ENCODE measurements at regions not wholly inside any gene's neighbourhood (a gene's known extent, or its start where the extent isn't known, plus 50 kb on each side); places are given as distances from the start of the nearest gene placed in this dataset.

DNA sequence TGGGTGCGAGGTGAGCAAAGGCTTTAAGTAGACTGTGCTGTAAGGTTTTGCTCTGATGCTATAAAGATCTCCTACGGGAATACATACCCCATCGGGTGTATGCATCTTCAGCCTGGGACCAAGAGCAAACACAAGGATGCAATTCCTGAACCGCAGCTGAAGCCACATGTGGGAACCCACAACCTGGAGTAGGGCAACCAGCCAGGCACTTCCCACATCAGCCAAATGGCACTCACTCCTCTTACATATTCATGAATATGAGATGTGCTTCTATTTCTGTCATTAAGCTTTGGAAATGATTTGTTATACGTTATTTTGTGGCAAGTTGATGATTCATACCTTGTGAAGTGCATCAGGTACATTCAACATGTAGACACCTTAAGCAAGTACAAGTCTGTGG lies 619.2 kb downstream of the C6orf118 start:
- H3K9ac ChIP-seq (ENCODE audit: insufficient read depth in 1 of 2, low read depth in 2 of 2, low read length in 2 of 2): no peak overlapping the region
- no peak overlapping the region for H2AFZ ChIP-seq (ENCODE audit: low read depth, low read length)
- H3K9me1 ChIP-seq (ENCODE audit: control insufficient read depth, insufficient read depth, low read length): no peaks in the 10 kb centered on the region
- no peak overlapping the region for H3K4me3 ChIP-seq
- in situ Hi-C loops (cut with MboI): no loop called here
- no peak overlapping the region for H3K27ac ChIP-seq (ENCODE audit: extremely low read depth, low read depth, low read length)
- TF ChIP-seq RFX1 (IDR thresholded peaks at IDR 0.05) (no peak), ZFX (CRISPR knock-in tag; IDR thresholded peaks at IDR 0.05) (no peak), CREM (IDR thresholded peaks at IDR 0.05; ENCODE audit: low read depth) (no peak), FOXP1 (CRISPR knock-in tag; IDR thresholded peaks at IDR 0.05) (no peak), TAL1 (IDR thresholded peaks at IDR 0.05) (no peak), RBM34 (IDR thresholded peaks at IDR 0.05; ENCODE audit: borderline replicate concordance, insufficient read depth, low read length) (no peak), SIN3B (IDR thresholded peaks at IDR 0.05; ENCODE audit: low read depth) (no peak), NCOA6 (IDR thresholded peaks at IDR 0.05) (no peak), CHD2 (IDR thresholded peaks at IDR 0.05; ENCODE audit: low read depth, low read length) (no peak), PTBP1 (IDR thresholded peaks at IDR 0.05; ENCODE audit: low read depth, low read length) (no peak), SRF (CRISPR knock-in tag; IDR thresholded peaks at IDR 0.05) (no peak), ELF1 (tag; IDR thresholded peaks at IDR 0.05) (no peak), TAF15 (IDR thresholded peaks at IDR 0.05; ENCODE audit: low read depth, low read length) (no peak), BRD4 (IDR thresholded peaks at IDR 0.05) (no peak), RBM39 (optimal IDR thresholded peaks at IDR 0.05; ENCODE audit: low read depth, low read length) (no peak), EHMT2 (IDR thresholded peaks at IDR 0.05) (no peak), ZNF561 (CRISPR knock-in tag; conservative IDR thresholded peaks at IDR 0.05) (no peak)
- TF ChIP-seq, protein P1, sequence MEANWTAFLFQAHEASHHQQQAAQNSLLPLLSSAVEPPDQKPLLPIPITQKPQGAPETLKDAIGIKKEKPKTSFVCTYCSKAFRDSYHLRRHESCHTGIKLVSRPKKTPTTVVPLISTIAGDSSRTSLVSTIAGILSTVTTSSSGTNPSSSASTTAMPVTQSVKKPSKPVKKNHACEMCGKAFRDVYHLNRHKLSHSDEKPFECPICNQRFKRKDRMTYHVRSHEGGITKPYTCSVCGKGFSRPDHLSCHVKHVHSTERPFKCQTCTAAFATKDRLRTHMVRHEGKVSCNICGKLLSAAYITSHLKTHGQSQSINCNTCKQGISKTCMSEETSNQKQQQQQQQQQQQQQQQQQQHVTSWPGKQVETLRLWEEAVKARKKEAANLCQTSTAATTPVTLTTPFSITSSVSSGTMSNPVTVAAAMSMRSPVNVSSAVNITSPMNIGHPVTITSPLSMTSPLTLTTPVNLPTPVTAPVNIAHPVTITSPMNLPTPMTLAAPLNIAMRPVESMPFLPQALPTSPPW (CRISPR knock-in tag; IDR thresholded peaks at IDR 0.05): no peak
- TF ChIP-seq, protein P2, sequence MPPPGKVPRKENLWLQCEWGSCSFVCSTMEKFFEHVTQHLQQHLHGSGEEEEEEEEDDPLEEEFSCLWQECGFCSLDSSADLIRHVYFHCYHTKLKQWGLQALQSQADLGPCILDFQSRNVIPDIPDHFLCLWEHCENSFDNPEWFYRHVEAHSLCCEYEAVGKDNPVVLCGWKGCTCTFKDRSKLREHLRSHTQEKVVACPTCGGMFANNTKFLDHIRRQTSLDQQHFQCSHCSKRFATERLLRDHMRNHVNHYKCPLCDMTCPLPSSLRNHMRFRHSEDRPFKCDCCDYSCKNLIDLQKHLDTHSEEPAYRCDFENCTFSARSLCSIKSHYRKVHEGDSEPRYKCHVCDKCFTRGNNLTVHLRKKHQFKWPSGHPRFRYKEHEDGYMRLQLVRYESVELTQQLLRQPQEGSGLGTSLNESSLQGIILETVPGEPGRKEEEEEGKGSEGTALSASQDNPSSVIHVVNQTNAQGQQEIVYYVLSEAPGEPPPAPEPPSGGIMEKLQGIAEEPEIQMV (tag; conservative IDR thresholded peaks at IDR 0.05; ENCODE audit: low read depth): no peak
- TF ChIP-seq, protein P3, sequence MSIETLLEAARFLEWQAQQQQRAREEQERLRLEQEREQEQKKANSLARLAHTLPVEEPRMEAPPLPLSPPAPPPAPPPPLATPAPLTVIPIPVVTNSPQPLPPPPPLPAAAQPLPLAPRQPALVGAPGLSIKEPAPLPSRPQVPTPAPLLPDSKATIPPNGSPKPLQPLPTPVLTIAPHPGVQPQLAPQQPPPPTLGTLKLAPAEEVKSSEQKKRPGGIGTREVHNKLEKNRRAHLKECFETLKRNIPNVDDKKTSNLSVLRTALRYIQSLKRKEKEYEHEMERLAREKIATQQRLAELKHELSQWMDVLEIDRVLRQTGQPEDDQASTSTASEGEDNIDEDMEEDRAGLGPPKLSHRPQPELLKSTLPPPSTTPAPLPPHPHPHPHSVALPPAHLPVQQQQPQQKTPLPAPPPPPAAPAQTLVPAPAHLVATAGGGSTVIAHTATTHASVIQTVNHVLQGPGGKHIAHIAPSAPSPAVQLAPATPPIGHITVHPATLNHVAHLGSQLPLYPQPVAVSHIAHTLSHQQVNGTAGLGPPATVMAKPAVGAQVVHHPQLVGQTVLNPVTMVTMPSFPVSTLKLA (conservative IDR thresholded peaks at IDR 0.05): no peak
- ChIA-PET CTCF (ENCODE audit: low intra/inter-chr PET ratio) (no interaction called here), POLR2A (no interaction called here)
- DNase-seq (ENCODE audit: extremely low read depth in 1 of 4, low spot score in 3 of 4) (no peak), FAIRE-seq (no peak), ATAC-seq (no peak)
- WGBS (ENCODE audit: insufficient coverage, low coverage, missing lambda C conversion rate): 0% methylated on average over 5 of the region's 5 CpGs
- no peaks in the 10 kb centered on the region for H3K4me1 ChIP-seq (replicated peaks in 1 of 2; ENCODE audit: control insufficient read depth in 2 of 2, insufficient read depth in 2 of 2, low read length in 2 of 2)
- H3K27me3 ChIP-seq (ENCODE audit: control insufficient read depth in 2 of 2, insufficient read depth in 2 of 2, low read length in 2 of 2): no peaks in the 10 kb centered on the region
- intact Hi-C loops (cut with micrococcal nuclease): no loop called here
- H3K4me2 ChIP-seq (ENCODE audit: insufficient read depth, low read length): no peak overlapping the region
- no peaks in the 10 kb centered on the region; the same call in none of the 2 replicates for H3K9me3 ChIP-seq (replicated peaks; ENCODE audit: control insufficient read depth, insufficient read depth, low read depth, low read length)
- BruUV-seq (replicated peaks): no TSS peak
- no peaks in the 10 kb centered on the region for H4K20me1 ChIP-seq (replicated peaks; ENCODE audit: control insufficient read depth, insufficient read depth, low read length)
- H3K79me2 ChIP-seq (ENCODE audit: control insufficient read depth, insufficient read depth, low read length): no peaks in the 10 kb centered on the region
- H3K36me3 ChIP-seq (ENCODE audit: control insufficient read depth, insufficient read depth, low read length): no peaks in the 10 kb centered on the region

Data from K562 (cell line).